C4-2B (cell line): ENCODE measurements at regions not wholly inside any gene's neighbourhood (a gene's known extent, or its start where the extent isn't known, plus 50 kb on each side); places are given as distances from the start of the nearest gene placed in this dataset.
A peak's percentile ranks its signal among the peaks of the same experiment; 100 is the strongest.

ENCODE experiments used
- H3K27ac ChIP-seq: fragments of 450-650 bp; 2 replicates; pipeline ENCODE4 v1.5.1; 2017
- ZFX ChIP-seq: fragments of 450-650 bp; IDR thresholded peaks from 2 replicates; pipeline ENCODE4 v1.6.1; 2017
- TF ChIP-seq, protein P1 (sequence below): fragments of 450-650 bp; conservative IDR thresholded peaks from 2 replicates; pipeline ENCODE4 v1.5.1; 2017; ENCODE audit warnings: mild to moderate bottlenecking

- TF ChIP-seq, protein P1, sequence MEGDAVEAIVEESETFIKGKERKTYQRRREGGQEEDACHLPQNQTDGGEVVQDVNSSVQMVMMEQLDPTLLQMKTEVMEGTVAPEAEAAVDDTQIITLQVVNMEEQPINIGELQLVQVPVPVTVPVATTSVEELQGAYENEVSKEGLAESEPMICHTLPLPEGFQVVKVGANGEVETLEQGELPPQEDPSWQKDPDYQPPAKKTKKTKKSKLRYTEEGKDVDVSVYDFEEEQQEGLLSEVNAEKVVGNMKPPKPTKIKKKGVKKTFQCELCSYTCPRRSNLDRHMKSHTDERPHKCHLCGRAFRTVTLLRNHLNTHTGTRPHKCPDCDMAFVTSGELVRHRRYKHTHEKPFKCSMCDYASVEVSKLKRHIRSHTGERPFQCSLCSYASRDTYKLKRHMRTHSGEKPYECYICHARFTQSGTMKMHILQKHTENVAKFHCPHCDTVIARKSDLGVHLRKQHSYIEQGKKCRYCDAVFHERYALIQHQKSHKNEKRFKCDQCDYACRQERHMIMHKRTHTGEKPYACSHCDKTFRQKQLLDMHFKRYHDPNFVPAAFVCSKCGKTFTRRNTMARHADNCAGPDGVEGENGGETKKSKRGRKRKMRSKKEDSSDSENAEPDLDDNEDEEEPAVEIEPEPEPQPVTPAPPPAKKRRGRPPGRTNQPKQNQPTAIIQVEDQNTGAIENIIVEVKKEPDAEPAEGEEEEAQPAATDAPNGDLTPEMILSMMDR = peak; percentile 87
- no peak for TF ChIP-seq ZFX
- H3K27ac ChIP-seq = no peak overlapping the region
Measured at GRCh38 chr17:14926526-14927122, 338.5 kb downstream of the PMP22 start.

DNA sequence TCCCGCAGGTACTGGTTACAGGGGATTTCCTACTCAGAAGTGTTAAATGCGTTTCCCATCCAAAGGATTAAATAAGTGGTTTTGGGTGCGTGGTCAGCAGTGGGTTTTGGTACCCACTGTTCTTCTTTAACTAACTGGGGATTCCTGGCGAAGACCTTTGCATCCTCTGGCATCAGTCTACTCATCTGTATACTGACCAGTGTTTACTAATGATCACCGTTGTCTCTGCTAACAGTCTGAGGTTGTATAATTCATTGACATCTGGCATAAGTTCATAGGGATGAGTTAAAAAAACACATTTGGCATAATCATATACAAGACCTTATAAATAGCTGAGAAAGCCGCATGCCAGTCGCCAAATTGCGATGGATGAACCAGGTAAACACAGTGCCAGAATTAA lies 339.1 kb downstream of the PMP22 start:
- TF ChIP-seq, protein P1 = no peak
- TF ChIP-seq ZFX = no peak
- no peak overlapping the region for H3K27ac ChIP-seq

- TF ChIP-seq, protein P1 = no peak
- no peak for TF ChIP-seq ZFX
- H3K27ac ChIP-seq = no peak overlapping the region
Measured at GRCh38 chr17:14925498-14925897, 339.6 kb downstream of the PMP22 start.

DNA sequence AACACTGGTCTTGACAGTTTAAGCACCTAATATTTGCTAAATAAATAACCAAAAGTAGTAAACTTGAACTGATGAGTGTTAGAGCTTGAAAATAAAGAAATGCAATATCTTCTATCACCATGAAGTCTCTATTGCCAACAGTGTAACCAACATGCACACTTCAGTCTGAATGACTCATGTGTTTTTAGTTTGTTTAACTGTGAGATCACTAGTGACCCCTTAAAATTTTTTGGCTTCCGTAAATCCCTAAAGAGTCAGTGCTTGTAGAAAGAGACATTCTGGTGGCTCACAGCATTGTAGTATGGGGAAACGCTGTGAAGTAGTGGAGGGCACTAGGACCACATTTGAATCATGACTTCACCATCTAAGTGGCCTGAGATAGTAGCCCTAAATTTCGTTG lies 341.1 kb downstream of the PMP22 start:
- H3K27ac ChIP-seq = no peak overlapping the region
- TF ChIP-seq, protein P1 = no peak
- TF ChIP-seq ZFX = no peak

DNA sequence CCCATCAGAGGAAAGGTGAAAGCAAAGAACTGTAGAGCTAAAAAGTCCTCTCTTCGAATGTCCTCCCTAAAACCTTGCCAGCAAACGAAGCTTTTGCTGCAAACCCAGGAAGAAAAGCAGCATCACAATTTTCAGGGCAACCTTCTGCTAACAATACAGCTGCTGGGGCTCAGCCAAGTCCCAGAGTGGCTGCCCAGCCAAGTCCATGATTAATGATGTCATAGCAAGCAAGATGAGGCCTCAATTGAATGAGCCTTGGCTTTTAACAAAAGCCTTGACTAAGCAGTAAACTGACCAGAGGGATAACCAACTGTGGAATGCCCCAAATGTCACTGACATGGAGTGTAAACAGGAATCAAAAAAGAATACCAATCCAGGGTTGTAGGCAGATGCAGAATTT lies 342.7 kb downstream of the PMP22 start:
- no peak overlapping the region for H3K27ac ChIP-seq
- TF ChIP-seq, protein P1 = no peak
- no peak for TF ChIP-seq ZFX

- no peak overlapping the region for H3K27ac ChIP-seq
- TF ChIP-seq, protein P1 = no peak
- TF ChIP-seq ZFX = no peak
Measured at GRCh38 chr17:14921936-14922335, 343.2 kb downstream of the PMP22 start.

DNA sequence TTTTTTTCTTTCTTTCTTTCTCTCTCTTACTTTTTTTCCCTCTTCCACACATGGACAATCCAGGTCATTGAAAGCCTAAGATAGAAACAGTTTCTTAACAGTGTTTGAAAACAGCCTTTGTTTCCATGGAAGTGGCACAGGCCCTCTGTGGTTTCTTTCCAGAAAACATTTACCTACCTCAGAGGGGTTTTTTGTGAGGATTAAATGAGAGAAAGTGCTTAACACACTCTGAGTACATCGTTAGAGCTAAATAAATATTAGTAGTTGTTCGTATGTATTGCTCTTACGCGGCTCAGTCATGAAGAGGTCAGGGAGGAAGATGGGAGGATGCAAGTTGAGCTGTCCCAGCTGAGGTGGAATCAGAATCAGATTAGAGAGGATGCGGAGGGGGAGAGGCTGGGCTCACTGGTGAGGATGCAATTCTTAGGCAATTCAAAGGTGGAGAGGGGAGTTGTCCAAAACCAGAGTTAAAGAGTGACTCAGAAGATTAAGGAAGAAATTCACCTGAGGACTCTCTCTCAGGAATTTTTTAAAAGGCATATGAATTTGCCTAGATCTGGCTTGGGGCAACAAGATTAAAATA lies 345.4 kb downstream of the PMP22 start:
- TF ChIP-seq ZFX = no peak
- TF ChIP-seq, protein P1 = no peak
- H3K27ac ChIP-seq = no peak overlapping the region
